ENCODE measurements at regions not wholly inside any gene's neighbourhood (a gene's known extent, or its start where the extent isn't known, plus 50 kb on each side); places are given as distances from the start of the nearest gene placed in this dataset.

- Histone ChIP-seq H3K4ac (ENCODE audit: low read depth, low read length) (no peak overlapping the region), H3K36me3 (ENCODE audit: control insufficient read depth, insufficient read depth, low read length) (no peaks in the 10 kb centered on the region), H4K91ac (ENCODE audit: insufficient read depth, low read depth, low read length) (no peak overlapping the region), H3K79me1 (ENCODE audit: low read depth in 1 of 2, low read length in 2 of 2) (no peaks in the 10 kb centered on the region), H2AFZ (replicated peaks; ENCODE audit: low read length, poor library complexity) (no peak overlapping the region), H3K18ac (ENCODE audit: low read depth, low read length) (no peak overlapping the region), H4K8ac (ENCODE audit: low read depth in 2 of 2, low read length in 2 of 2) (no peak overlapping the region), H3K56ac (ENCODE audit: extremely low read depth, insufficient read depth, low read length) (no peak overlapping the region), H3K9me3 (ENCODE audit: control insufficient read depth, insufficient read depth, low read length) (no peaks in the 10 kb centered on the region), H2AK9ac (replicated peaks; ENCODE audit: low read depth, low read length, poor library complexity) (no peak overlapping the region), H4K5ac (ENCODE audit: low read depth, low read length) (no peak overlapping the region), H2BK20ac (ENCODE audit: low read depth, low read length) (no peak overlapping the region), H3K14ac (replicated peaks; ENCODE audit: low read depth, low read length) (no peak overlapping the region), H3K9me1 (ENCODE audit: insufficient read depth, low read length) (no peaks in the 10 kb centered on the region), H3K23ac (ENCODE audit: low read depth, low read length) (no peak overlapping the region), H2BK5ac (ENCODE audit: low read depth, low read length, poor library complexity, severe bottlenecking) (no peak overlapping the region), H4K20me1 (ENCODE audit: insufficient read depth, low read length) (no peaks in the 10 kb centered on the region), H2BK120ac (ENCODE audit: low read depth, low read length) (no peak overlapping the region), H3K9ac (ENCODE audit: low read depth, low read length) (no peak overlapping the region), H2AK5ac (ENCODE audit: low read depth, low read length) (no peak overlapping the region), H3K27me3 (ENCODE audit: control insufficient read depth, insufficient read depth, low read length) (peaks cover 18% of the 10 kb centered on the region), H2BK15ac (ENCODE audit: low read depth, low read length) (no peak overlapping the region), H3K4me2 (ENCODE audit: low read depth, low read length) (no peak overlapping the region), H3K27ac (ENCODE audit: insufficient read depth, low read length) (no peak overlapping the region), H3K4me3 (ENCODE audit: insufficient read depth, low read depth, low read length) (no peak overlapping the region), H3K4me1 (ENCODE audit: control insufficient read depth, insufficient read depth, low read length) (no peaks in the 10 kb centered on the region)
- WGBS, 2 experiments (ENCODE audit: extremely low coverage in 2 of 2, insufficient read length in 1 of 2) = no CpG with 5 or more reads among the region's 4 CpGs
- BruUV-seq (replicated peaks) = no TSS peak
- ChIA-PET CTCF (interaction anchor here (0.9 kb wide), 1 partner anchor 10 kb away, joined by 3 read pairs; no protein-coding TSS in a partner anchor), POLR2A (ENCODE audit: unreplicated experiment) (interaction anchor here (0.6 kb wide), 1 partner anchor 16 kb away, joined by 6 read pairs; no protein-coding TSS in a partner anchor)
- dilution Hi-C loops (cut with HindIII; ENCODE audit: low sequenced_read_pairs, unreplicated experiment) (no loop called here), intact Hi-C loops (cut with micrococcal nuclease) (no loop called here), in situ Hi-C loops (cut with MboI; ENCODE audit: low sequenced_read_pairs) (no loop called here)
- ATAC-seq (ENCODE audit: low read depth) (no peak), DNase-seq (no peak)
- TF ChIP-seq MAZ (IDR thresholded peaks at IDR 0.05; ENCODE audit: borderline replicate concordance, low read depth, low read length) (no peak), BHLHE40 (IDR thresholded peaks at IDR 0.05; ENCODE audit: low read depth, low read length) (no peak), MXI1 (IDR thresholded peaks at IDR 0.05; ENCODE audit: borderline replicate concordance, low read depth, low read length) (no peak), CTCF (conservative IDR thresholded peaks at IDR 0.05; ENCODE audit: low read depth, low read length) (no peak), MAFK (IDR thresholded peaks at IDR 0.05; ENCODE audit: low read depth, low read length) (no peak), RAD21 (IDR thresholded peaks at IDR 0.05; ENCODE audit: low read length) (no peak), ELK1 (IDR thresholded peaks at IDR 0.05; ENCODE audit: borderline replicate concordance, low read depth, low read length) (no peak), USF2 (IDR thresholded peaks at IDR 0.05; ENCODE audit: low read depth, low read length) (no peak), CHD1 (IDR thresholded peaks at IDR 0.05; ENCODE audit: low read depth, low read length) (no peak), CEBPB (IDR thresholded peaks at IDR 0.05; ENCODE audit: low read depth, low read length) (no peak), POLR2A (IDR thresholded peaks at IDR 0.05; ENCODE audit: low read depth, low read length) (no peak), SMC3 (IDR thresholded peaks at IDR 0.05; ENCODE audit: low read depth, low read length) (no peak), NFE2L2 (IDR thresholded peaks at IDR 0.05; ENCODE audit: low read depth, low read length) (no peak), RFX5 (IDR thresholded peaks at IDR 0.05; ENCODE audit: low read depth, low read length) (no peak), FOS (IDR thresholded peaks at IDR 0.05; ENCODE audit: low read depth, low read length) (no peak), RCOR1 (IDR thresholded peaks at IDR 0.05; ENCODE audit: insufficient replicate concordance, low read length) (no peak)
Observed at GRCh38 chr20:36102809-36103596, 51.5 kb upstream of the EPB41L1 start.

Measured in IMR-90 (cell line).